Heart left ventricle (tissue), 16 donors: ENCODE measurements at regions not wholly inside any gene's neighbourhood (a gene's known extent, or its start where the extent isn't known, plus 50 kb on each side); places are given as distances from the start of the nearest gene placed in this dataset.

Experiments
- ATAC-seq, 4 donors: fragments of 200-7000 bp; cut with Tn5 transposase; one replicate each; pipeline ENCODE4 v1.9.1; 2020 to 2022; ENCODE audit warnings: moderate library complexity in 4 of 4, mild to moderate bottlenecking in 3 of 4, moderate number of reproducible peaks in 1 of 4
- DNase-seq, 5 donors: peaks; one replicate each; pipeline ENCODE4 v3.0.0-alpha.2; 2020
- H3K27ac ChIP-seq, 12 donors: fragments of 200-600 bp; sonication (generic) in 4 of 12; one replicate each; pipeline versions ENCODE4 v1.5.0 to v1.8.0; 2016 to 2022; ENCODE audit warnings: mild to moderate bottlenecking in 2 of 12
- H3K27me3 ChIP-seq, 9 donors: fragments of 200-600 bp; sonication (generic) in 2 of 9; one replicate each; pipeline versions ENCODE4 v1.5.1 to v1.8.0; 2016 to 2022; ENCODE audit warnings: mild to moderate bottlenecking in 3 of 9
- H3K36me3 ChIP-seq, 9 donors: fragments of 200-600 bp; sonication (generic) in 2 of 9; one replicate each; pipeline versions ENCODE4 v1.5.0 to v1.8.0; 2018 to 2022; ENCODE audit warnings: mild to moderate bottlenecking in 2 of 9
- H3K4me1 ChIP-seq, 12 donors: fragments of 200-600 bp; sonication (generic) in 4 of 12; one replicate each; pipeline versions ENCODE4 v1.5.0 to v1.8.0; 2016 to 2022; ENCODE audit warnings: mild to moderate bottlenecking in 3 of 12
- H3K4me3 ChIP-seq, 12 donors: fragments of 200-600 bp; sonication (generic) in 4 of 12; one replicate each; pipeline versions ENCODE4 v1.5.0 to v1.8.0; 2017 to 2022; ENCODE audit warnings: mild to moderate bottlenecking in 9 of 12, moderate library complexity in 4 of 12
- H3K9me3 ChIP-seq, 12 donors: fragments of 200-600 bp; sonication (generic) in 4 of 12; one replicate each; pipeline versions ENCODE4 v1.5.0 to v1.8.0; 2016 to 2022; ENCODE audit warnings: mild to moderate bottlenecking in 1 of 12
- CTCF ChIP-seq, 12 donors: fragments of 200-600 bp; sonication (generic) in 4 of 12; IDR thresholded peaks; one replicate each; pipeline versions ENCODE4 v1.5.0 to v1.8.0; 2018 to 2022; ENCODE audit warnings: antibody characterized with exemption in 12 of 12, mild to moderate bottlenecking in 5 of 12
- POLR2A ChIP-seq, 2 donors: fragments of 450-650 bp; IDR thresholded peaks; one replicate each; pipeline ENCODE4 v1.6.1; 2017; ENCODE audit warnings: antibody characterized with exemption in 2 of 2, mild to moderate bottlenecking in 2 of 2, moderate library complexity in 2 of 2
- WGBS, 4 donors: extraction: QIAGEN DNeasy Blood & Tissue Kit in 2 of 4; methylation state at CpG; one replicate each; pipeline versions ENCODE4 v1.1.5 to v1.1.7; 2013 to 2018; 5-methylcytosine and 5-hydroxymethylcytosine counted together
- intact Hi-C, 10 donors: fragments of 100-400 bp; cut with DNase I; formaldehyde crosslinking; loops; one replicate each; pipeline versions ENCODE4 v1.11.1 to v1.14.2; 2022
- donor health status: ischemic (EF 13 %, LVEDD 7.1; RV severe dilation, severe dysfunction).
- donor health status: healthy with polysubstance abuse.
- donor health status: DM: no; HTN: yes; CAD: no.
- donor health status: DM: no; HTN: no; CAD: no.
- donor health status: ischemic (EF 25% LVEDD 6.9; RV normal size, moderate dysfunction).
- donor health status: ischemic (EF 25% LVEDD 5.7; RV mildly dilated, moderate dysfunction).
- donor health status: healthy.
- donor health status: DM: yes; HTN: yes; CAD: no.
- donor health status: ischemic (EF 35%, LVEDD 5.7; RV mildly dilated, moderate dysfunction).
- donor health status: nonischemic (EF 11% LVEDD 7.7; RV severe dilation, severe dysfunction).
- donor health status: DM: yes; HTN: yes; CAD: no.
- donor health status: PGD.
- donor health status: ischemic (EF 29% LVEDD 5.4; RV normal size, mild dysfunction).
- donor health status: nonischemic (EF 23%, LVEDD 6.1; RV moderate dilation, normal function).

DNA sequence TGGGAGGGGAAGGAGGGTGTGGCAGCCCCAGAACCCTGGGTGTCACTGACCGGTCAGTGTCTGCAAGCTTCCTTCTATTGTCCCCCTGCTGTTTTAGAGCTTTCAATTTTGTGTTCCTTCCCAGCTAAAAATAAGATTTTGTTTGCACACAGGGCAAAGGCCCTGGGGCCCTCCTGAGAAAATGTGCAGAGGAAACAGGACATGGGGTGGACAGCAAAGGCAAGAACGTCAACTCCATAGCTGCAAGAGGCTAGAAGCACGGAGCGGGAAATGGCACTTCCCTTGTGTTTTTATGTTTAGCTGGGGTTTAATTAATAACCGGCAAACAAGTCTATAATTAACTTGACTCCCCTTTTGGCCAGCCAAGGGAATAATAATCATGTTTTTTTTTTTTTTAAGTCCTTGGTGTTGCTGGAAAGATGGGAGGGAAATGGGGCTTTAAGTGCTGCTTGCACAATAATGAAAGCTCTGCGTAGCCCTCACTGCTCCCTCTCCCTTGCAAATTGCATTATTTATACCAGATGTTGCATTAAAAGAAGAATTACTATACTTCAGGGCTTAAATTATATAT lies 261.4 kb upstream of the USP24 start:
- peaks cover 0 to 5% (median 0%) of the 10 kb centered on the region in 12 donors for H3K9me3 ChIP-seq
- ATAC-seq (peak in 3 of 4 donors; percentile 22 to 81 (median 37)), DNase-seq (peak in 2 of 5 donors; percentile 7 to 30)
- H3K36me3 ChIP-seq, result no peaks in the 10 kb centered on the region
- no peak overlapping the region for H3K27ac ChIP-seq
- no peaks in the 10 kb centered on the region for H3K27me3 ChIP-seq
- WGBS, 4 donors, result 54 to 68% (median 60%) methylated on average over 6 of the region's 6 CpGs
- TF ChIP-seq CTCF (IDR thresholded peaks at IDR 0.05) (no peak), POLR2A (IDR thresholded peaks at IDR 0.05) (no peak)
- intact Hi-C loops, result loop anchor here in 2 of 10 donors (5.0 kb wide), 2 partner anchors 1106 to 1111 kb away; no protein-coding TSS in a partner anchor
- H3K4me3 ChIP-seq, result no peak overlapping the region
- peaks cover 0 to 22% (median 0%) of the 10 kb centered on the region in 12 donors for H3K4me1 ChIP-seq

DNA sequence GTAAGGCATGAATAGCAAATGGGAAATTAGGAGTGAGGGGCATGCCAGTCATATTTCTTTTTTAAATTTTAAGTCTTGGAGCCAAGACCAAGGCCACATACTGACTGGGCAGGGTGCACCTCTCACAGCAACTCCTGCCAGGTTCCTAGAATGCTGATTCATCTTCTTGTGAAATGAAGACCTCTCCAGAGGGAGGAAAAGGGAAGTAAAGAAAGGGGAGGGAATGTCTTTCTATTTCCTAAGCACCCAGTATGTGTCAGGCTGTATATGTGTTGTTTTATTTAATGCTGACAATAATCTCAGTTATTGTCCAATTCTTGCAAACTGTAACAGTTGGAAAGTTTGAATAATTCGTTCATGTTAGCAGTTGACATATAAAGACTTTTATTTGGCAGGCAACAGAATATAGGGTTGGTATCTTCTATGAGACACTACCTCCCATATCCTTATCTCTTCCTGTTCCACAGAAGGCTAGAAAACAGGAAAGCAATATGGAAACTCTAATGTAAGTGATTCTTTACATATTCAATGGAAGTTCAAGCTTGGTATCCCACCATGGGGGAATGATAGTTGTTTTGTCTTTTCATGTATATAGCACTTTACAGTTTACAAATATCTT lies 259.1 kb upstream of the USP24 start:
- H3K36me3 ChIP-seq, result no peaks in the 10 kb centered on the region
- no peak overlapping the region for H3K4me3 ChIP-seq
- intact Hi-C loops, result no loop called here
- DNase-seq (no peak), ATAC-seq (no peak)
- peaks cover 0 to 22% (median 0%) of the 10 kb centered on the region in 12 donors for H3K4me1 ChIP-seq
- H3K9me3 ChIP-seq, result peaks cover 0 to 3% (median 0%) of the 10 kb centered on the region in 12 donors
- no peak overlapping the region for H3K27ac ChIP-seq
- no peaks in the 10 kb centered on the region for H3K27me3 ChIP-seq
- 41 to 55% (median 48%) methylated on average over 1 of the region's 1 CpG for WGBS, 4 donors
- no peak for TF ChIP-seq CTCF (IDR thresholded peaks at IDR 0.05)
- TF ChIP-seq POLR2A (IDR thresholded peaks at IDR 0.05), result no peak

GRCh38 chr1:55473661-55474060 lies 258.5 kb upstream of the USP24 start:
- DNase-seq (no peak), ATAC-seq (no peak)
- Histone ChIP-seq H3K27ac (no peak overlapping the region), H3K9me3 (no peaks in the 10 kb centered on the region), H3K36me3 (no peaks in the 10 kb centered on the region), H3K4me3 (no peak overlapping the region), H3K27me3 (no peaks in the 10 kb centered on the region), H3K4me1 (peaks cover 0 to 22% (median 0%) of the 10 kb centered on the region in 12 donors)
- WGBS, 4 donors, result 97 to 100% (median 99%) methylated on average over 2 of the region's 2 CpGs
- TF ChIP-seq POLR2A (IDR thresholded peaks at IDR 0.05) (no peak), CTCF (IDR thresholded peaks at IDR 0.05) (no peak)
- intact Hi-C loops, result no loop called here

DNA sequence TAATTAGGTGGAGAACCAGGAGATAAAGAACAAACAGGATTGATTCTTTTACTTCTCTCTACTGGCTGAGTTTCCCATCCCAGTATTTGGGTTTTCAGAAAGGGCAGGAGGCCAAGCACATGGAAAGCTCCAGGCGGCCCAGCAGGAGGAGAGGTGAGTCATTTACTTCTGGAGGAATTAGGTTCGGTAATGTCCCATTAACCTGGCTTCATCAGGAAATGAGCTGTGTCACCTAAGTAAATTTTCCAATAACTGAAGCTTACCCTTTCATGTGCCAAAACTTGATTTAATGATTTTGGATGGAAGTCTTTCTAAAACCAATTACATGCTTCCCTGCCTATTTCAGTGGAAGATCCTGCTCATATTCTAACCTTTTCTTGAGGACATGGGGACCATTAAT lies 257.6 kb upstream of the USP24 start:
- DNase-seq (no peak), ATAC-seq (no peak)
- Histone ChIP-seq H3K4me3 (no peak overlapping the region), H3K27ac (no peak overlapping the region), H3K36me3 (no peaks in the 10 kb centered on the region), H3K9me3 (no peaks in the 10 kb centered on the region), H3K4me1 (peaks cover 0 to 22% (median 0%) of the 10 kb centered on the region in 12 donors), H3K27me3 (no peaks in the 10 kb centered on the region)
- intact Hi-C loops, result no loop called here
- WGBS, 4 donors, result 66 to 81% (median 72%) methylated on average over 2 of the region's 2 CpGs
- TF ChIP-seq CTCF (IDR thresholded peaks at IDR 0.05), result no peak
- TF ChIP-seq POLR2A (IDR thresholded peaks at IDR 0.05), result no peak
